Panc1 (cell line): ENCODE measurements at regions not wholly inside any gene's neighbourhood (a gene's known extent, or its start where the extent isn't known, plus 50 kb on each side); places are given as distances from the start of the nearest gene placed in this dataset.
"Not testable (repeated sequence)": the region's sequence is repeated elsewhere in the genome, so short reads cannot be mapped to it uniquely, and the experiment has no call there.

Experiments used
- ATAC-seq: fragments of 200-7000 bp; cut with Tn5 transposase; 2 replicates; pipeline ENCODE4 v1.9.1; 2020; ENCODE audit warnings: mild to moderate bottlenecking, moderate library complexity
- BruUV-seq: library from RNA; stranded (reverse); fragments of 400-500 nt; replicated peaks from 2 replicates; lab custom pipeline; 2021; lab: Mats Ljungman, UMichigan
- CTCF ChIA-PET: fragments of 300-600 bp; sonication (Branson Sonifier 250); formaldehyde crosslinking; loops from one replicate; lab custom pipeline; 2022; ENCODE audit warnings: antibody characterized with exemption; lab: Charles Lee
- POLR2A ChIA-PET: fragments of 300-600 bp; sonication (Branson Sonifier 250); formaldehyde crosslinking; loops from one replicate; lab custom pipeline; 2022; ENCODE audit warnings: antibody characterized with exemption; lab: Charles Lee
- DNase-seq: peaks from one replicate; pipeline ENCODE4 v3.0.0-alpha.2; 2010; ENCODE audit warnings: low read depth, low spot score
- H3K27ac ChIP-seq: 2 replicates; pipeline ENCODE4 v1.5.1; 2011; ENCODE audit warnings: mild to moderate bottlenecking, low read length, inconsistent platforms
- H3K27me3 ChIP-seq: fragments of 200-500 bp; sonication (Bioruptor generic); 2 replicates; pipeline ENCODE4 v1.6.0; 2014; ENCODE audit warnings: low read length, inconsistent platforms; ENCODE audit not compliant: control insufficient read depth, insufficient read depth
- H3K36me3 ChIP-seq: fragments of 200-500 bp; sonication (Bioruptor generic); 2 replicates; pipeline ENCODE4 v1.5.1; 2014; ENCODE audit warnings: inconsistent platforms, mild to moderate bottlenecking, low read length, moderate library complexity; ENCODE audit not compliant: control insufficient read depth, insufficient read depth
- H3K4me1 ChIP-seq: 2 replicates; pipeline ENCODE4 v1.5.1; 2011; ENCODE audit warnings: inconsistent platforms, mild to moderate bottlenecking, low read length, moderate library complexity; ENCODE audit not compliant: control insufficient read depth, insufficient read depth
- H3K4me3 ChIP-seq, 2 experiments: 2 replicates each; pipeline ENCODE4 v1.5.1; 2011 to 2012; ENCODE audit warnings: low read depth in 2 of 2, low read length in 2 of 2, mild to moderate bottlenecking in 2 of 2, inconsistent platforms in 1 of 2, moderate library complexity in 1 of 2
- H3K9me3 ChIP-seq: fragments of 200-500 bp; sonication (Bioruptor generic); 2 replicates; pipeline ENCODE4 v1.5.1; 2014; ENCODE audit warnings: low read depth, mild to moderate bottlenecking, inconsistent platforms, low read length, moderate library complexity; ENCODE audit not compliant: control insufficient read depth, insufficient read depth
- POLR2AphosphoS5 ChIP-seq: IDR thresholded peaks from 2 replicates; pipeline ENCODE4 v1.6.1; 2012; ENCODE audit warnings: mild to moderate bottlenecking, low read depth, low read length, moderate library complexity
- SIN3A ChIP-seq: IDR thresholded peaks from 2 replicates; pipeline ENCODE4 v1.6.1; 2012; ENCODE audit warnings: low read depth, mild to moderate bottlenecking, low read length, moderate library complexity, borderline replicate concordance; ENCODE audit not compliant: insufficient read depth
- TCF7L2 ChIP-seq: IDR thresholded peaks from 2 replicates; pipeline ENCODE4 v1.6.1; 2011; ENCODE audit warnings: mild to moderate bottlenecking, low read depth, low read length, inconsistent platforms
- in situ Hi-C: cut with HindIII; loops from 2 replicates; pipeline ENCODE4 v1.10.0; 2016; ENCODE audit warnings: low sequenced_read_pairs, low pct_unique_long_range_greater_than_20kb
- intact Hi-C: fragments of 100-400 bp; cut with micrococcal nuclease; formaldehyde crosslinking; loops from one replicate; pipeline ENCODE4 v1.10.0; 2022; ENCODE audit not compliant: unreplicated experiment
- TF ChIP-seq, protein P1 (sequence below), 2 experiments: IDR thresholded peaks; 2 replicates each; pipeline ENCODE4 v1.6.1; 2011 to 2012; ENCODE audit warnings: low read depth in 2 of 2, control low read depth in 1 of 2, low read length in 1 of 2, mild to moderate bottlenecking in 1 of 2, moderate library complexity in 1 of 2; ENCODE audit not compliant: insufficient read depth in 1 of 2
- TF ChIP-seq, protein P2 (sequence below): fragments of 450-650 bp; IDR thresholded peaks from 2 replicates; pipeline ENCODE4 v1.5.1; 2017; ENCODE audit warnings: mild to moderate bottlenecking

DNA sequence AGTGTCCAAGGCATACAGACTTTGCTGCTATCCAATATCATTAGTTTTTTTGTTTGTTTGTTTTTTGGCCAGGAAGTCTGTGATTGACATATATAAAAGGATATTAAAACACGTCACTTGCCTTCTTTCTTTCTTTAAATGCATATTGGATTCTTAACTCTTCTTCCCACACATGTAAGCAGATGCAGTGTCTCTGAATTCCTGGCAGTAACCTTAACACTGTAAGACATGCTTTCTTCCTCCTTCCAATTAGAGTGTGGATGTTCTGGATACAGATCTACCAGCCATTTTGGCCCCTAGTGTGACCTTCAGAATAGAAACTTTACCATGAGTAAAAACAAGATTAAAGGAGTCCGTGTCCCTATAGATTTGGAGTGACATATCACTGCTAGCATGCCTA, 967.4 kb upstream of the PRR20A start:
- no peaks in the 10 kb centered on the region for H3K4me1 ChIP-seq
- intact Hi-C loops (no loop called here), in situ Hi-C loops (no loop called here)
- TF ChIP-seq POLR2AphosphoS5 (no peak), SIN3A (no peak)
- H3K9me3 ChIP-seq, result no peaks in the 10 kb centered on the region
- ChIA-PET POLR2A (no interaction called here), CTCF (no interaction called here)
- no peaks in the 10 kb centered on the region for H3K27me3 ChIP-seq
- no peaks in the 10 kb centered on the region for H3K36me3 ChIP-seq
- H3K27ac ChIP-seq, result no peak overlapping the region
- H3K4me3 ChIP-seq, result no peak overlapping the region
- DNase-seq (no peak), ATAC-seq (no peak)
- BruUV-seq, result no TSS peak

DNA sequence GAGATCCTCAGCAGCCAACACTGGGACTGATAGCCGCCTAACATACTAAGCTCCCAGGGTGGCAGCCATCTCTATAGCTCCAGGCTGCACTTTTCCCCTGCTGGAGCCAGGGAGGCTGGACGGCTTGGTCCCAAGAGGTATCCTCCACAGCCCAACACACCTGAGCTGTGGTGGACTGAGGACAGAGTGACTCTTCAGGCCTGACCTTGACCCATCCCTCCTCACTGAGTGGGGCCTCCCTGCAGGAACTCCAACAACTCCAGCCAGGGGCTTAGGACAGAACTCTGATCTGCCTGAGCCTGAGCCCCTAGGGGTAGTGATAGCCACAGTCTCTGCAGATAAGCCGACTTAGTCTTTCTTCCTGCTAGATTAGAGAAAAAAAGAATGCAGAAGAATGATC, 958.1 kb upstream of the PRR20A start:
- ChIA-PET POLR2A (no interaction called here), CTCF (no interaction called here)
- Histone ChIP-seq H3K4me1 (no peaks in the 10 kb centered on the region), H3K27ac (no peak overlapping the region), H3K9me3 (no peaks in the 10 kb centered on the region), H3K4me3 (no peak overlapping the region), H3K36me3 (no peaks in the 10 kb centered on the region), H3K27me3 (no peaks in the 10 kb centered on the region)
- ATAC-seq (no peak), DNase-seq (no peak)
- in situ Hi-C loops, result no loop called here
- TF ChIP-seq, protein P1, sequence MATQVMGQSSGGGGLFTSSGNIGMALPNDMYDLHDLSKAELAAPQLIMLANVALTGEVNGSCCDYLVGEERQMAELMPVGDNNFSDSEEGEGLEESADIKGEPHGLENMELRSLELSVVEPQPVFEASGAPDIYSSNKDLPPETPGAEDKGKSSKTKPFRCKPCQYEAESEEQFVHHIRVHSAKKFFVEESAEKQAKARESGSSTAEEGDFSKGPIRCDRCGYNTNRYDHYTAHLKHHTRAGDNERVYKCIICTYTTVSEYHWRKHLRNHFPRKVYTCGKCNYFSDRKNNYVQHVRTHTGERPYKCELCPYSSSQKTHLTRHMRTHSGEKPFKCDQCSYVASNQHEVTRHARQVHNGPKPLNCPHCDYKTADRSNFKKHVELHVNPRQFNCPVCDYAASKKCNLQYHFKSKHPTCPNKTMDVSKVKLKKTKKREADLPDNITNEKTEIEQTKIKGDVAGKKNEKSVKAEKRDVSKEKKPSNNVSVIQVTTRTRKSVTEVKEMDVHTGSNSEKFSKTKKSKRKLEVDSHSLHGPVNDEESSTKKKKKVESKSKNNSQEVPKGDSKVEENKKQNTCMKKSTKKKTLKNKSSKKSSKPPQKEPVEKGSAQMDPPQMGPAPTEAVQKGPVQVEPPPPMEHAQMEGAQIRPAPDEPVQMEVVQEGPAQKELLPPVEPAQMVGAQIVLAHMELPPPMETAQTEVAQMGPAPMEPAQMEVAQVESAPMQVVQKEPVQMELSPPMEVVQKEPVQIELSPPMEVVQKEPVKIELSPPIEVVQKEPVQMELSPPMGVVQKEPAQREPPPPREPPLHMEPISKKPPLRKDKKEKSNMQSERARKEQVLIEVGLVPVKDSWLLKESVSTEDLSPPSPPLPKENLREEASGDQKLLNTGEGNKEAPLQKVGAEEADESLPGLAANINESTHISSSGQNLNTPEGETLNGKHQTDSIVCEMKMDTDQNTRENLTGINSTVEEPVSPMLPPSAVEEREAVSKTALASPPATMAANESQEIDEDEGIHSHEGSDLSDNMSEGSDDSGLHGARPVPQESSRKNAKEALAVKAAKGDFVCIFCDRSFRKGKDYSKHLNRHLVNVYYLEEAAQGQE (IDR thresholded peaks at IDR 0.05; ENCODE audit: insufficient read depth in 1 of 2, low read depth in 2 of 2, low read length in 1 of 2), result no peak
- TF ChIP-seq TCF7L2 (no peak), POLR2AphosphoS5 (no peak), SIN3A (no peak)
- TF ChIP-seq, protein P2, sequence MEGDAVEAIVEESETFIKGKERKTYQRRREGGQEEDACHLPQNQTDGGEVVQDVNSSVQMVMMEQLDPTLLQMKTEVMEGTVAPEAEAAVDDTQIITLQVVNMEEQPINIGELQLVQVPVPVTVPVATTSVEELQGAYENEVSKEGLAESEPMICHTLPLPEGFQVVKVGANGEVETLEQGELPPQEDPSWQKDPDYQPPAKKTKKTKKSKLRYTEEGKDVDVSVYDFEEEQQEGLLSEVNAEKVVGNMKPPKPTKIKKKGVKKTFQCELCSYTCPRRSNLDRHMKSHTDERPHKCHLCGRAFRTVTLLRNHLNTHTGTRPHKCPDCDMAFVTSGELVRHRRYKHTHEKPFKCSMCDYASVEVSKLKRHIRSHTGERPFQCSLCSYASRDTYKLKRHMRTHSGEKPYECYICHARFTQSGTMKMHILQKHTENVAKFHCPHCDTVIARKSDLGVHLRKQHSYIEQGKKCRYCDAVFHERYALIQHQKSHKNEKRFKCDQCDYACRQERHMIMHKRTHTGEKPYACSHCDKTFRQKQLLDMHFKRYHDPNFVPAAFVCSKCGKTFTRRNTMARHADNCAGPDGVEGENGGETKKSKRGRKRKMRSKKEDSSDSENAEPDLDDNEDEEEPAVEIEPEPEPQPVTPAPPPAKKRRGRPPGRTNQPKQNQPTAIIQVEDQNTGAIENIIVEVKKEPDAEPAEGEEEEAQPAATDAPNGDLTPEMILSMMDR, result no peak
- intact Hi-C loops, result no loop called here
- BruUV-seq, result no TSS peak

DNA sequence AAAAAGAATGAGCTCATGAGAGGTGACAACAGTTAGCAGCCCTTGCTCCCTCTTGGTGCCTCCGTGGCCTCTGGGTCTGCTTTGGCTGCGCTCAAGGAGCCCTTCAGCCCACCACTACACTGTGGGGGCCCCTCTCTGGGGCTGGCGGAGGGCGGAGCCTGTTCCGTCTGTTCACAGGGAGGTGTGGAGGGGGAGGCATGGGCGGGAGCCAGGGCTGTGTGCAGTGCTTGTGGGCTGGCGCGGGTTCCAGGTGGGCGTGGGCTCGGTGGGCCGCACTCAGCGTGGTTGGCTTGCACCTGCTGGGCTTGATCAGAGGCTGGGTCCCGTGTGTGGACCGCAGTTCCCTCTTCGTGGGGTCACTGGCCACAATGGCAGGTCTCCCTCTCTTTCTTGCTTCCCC, 953.4 kb upstream of the PRR20A start:
- intact Hi-C loops (no loop called here), in situ Hi-C loops (no loop called here)
- Histone ChIP-seq H3K4me1 (no peaks in the 10 kb centered on the region), H3K4me3 (no peak overlapping the region), H3K36me3 (no peaks in the 10 kb centered on the region), H3K27me3 (no peaks in the 10 kb centered on the region), H3K27ac (no peak overlapping the region), H3K9me3 (no peaks in the 10 kb centered on the region)
- BruUV-seq, result no TSS peak
- ChIA-PET CTCF (no interaction called here), POLR2A (no interaction called here)
- TF ChIP-seq TCF7L2 (no peak), SIN3A (no peak), POLR2AphosphoS5 (no peak)
- TF ChIP-seq, protein P2, result no peak
- TF ChIP-seq, protein P1 (IDR thresholded peaks at IDR 0.05; ENCODE audit: insufficient read depth in 1 of 2, low read depth in 2 of 2, low read length in 1 of 2), result no peak
- no peak for DNase-seq
- ATAC-seq, result no peak

DNA sequence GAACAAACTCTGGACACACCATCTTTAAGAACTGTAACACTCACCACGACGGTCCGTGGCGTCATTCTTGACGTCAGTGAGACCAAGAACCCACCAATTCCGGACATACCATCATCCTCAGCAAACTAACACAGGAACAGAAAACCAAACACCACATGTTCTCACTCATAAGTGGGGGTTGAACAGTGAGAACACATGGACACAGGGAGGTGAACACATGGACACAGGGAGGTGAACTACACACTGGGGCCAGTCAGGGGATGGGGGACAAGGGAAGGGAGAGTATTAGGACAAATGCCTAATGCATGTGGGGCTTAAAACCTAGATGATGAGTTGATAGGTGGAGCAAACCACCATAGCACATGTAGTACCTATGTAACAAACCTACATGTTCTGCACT, 952.1 kb upstream of the PRR20A start:
- H3K36me3 ChIP-seq, H3K4me3 ChIP-seq, H3K4me1 ChIP-seq, ATAC-seq, BruUV-seq, in situ Hi-C loops, intact Hi-C loops, H3K27me3 ChIP-seq, H3K9me3 ChIP-seq, DNase-seq, H3K27ac ChIP-seq, POLR2A ChIA-PET, CTCF ChIA-PET: not testable (repeated sequence)
